Subcutaneous abdominal adipose tissue (tissue), 5 donors: ENCODE measurements at regions not wholly inside any gene's neighbourhood (a gene's known extent, or its start where the extent isn't known, plus 50 kb on each side); places are given as distances from the start of the nearest gene placed in this dataset.

Experiments
- H3K27ac ChIP-seq: one replicate; pipeline ENCODE4 v1.7.0; 2013; ENCODE audit warnings: low read depth, mild to moderate bottlenecking, inconsistent platforms, low read length, moderate library complexity
- H3K27me3 ChIP-seq, 5 donors: one replicate each; pipeline ENCODE4 v1.7.0; 2013; ENCODE audit warnings: low read length in 5 of 5, inconsistent platforms in 1 of 5; ENCODE audit not compliant: control insufficient read depth in 5 of 5, insufficient read depth in 4 of 5
- H3K36me3 ChIP-seq, 5 donors: one replicate each; pipeline ENCODE4 v1.7.0; 2013; ENCODE audit warnings: low read length in 5 of 5; ENCODE audit not compliant: control insufficient read depth in 5 of 5, insufficient read depth in 5 of 5
- H3K4me1 ChIP-seq, 5 donors: one replicate each; pipeline ENCODE4 v1.7.0; 2013; ENCODE audit warnings: low read length in 5 of 5, mild to moderate bottlenecking in 3 of 5, moderate library complexity in 1 of 5; ENCODE audit not compliant: control insufficient read depth in 5 of 5, insufficient read depth in 5 of 5
- H3K4me3 ChIP-seq, 5 donors: one replicate each; pipeline ENCODE4 v1.7.0; 2013; ENCODE audit warnings: low read length in 5 of 5, low read depth in 1 of 5
- H3K9ac ChIP-seq, 5 donors: one replicate each; pipeline ENCODE4 v1.7.0; 2013; ENCODE audit warnings: low read length in 5 of 5, mild to moderate bottlenecking in 4 of 5, moderate library complexity in 3 of 5
- H3K9me3 ChIP-seq, 5 donors: one replicate each; pipeline ENCODE4 v1.7.0; 2013; ENCODE audit warnings: low read length in 5 of 5; ENCODE audit not compliant: control insufficient read depth in 5 of 5
- donor health status: healthy.
- donor health status: healthy.
- donor health status: healthy.
- donor health status: healthy.
- donor health status: healthy.

DNA sequence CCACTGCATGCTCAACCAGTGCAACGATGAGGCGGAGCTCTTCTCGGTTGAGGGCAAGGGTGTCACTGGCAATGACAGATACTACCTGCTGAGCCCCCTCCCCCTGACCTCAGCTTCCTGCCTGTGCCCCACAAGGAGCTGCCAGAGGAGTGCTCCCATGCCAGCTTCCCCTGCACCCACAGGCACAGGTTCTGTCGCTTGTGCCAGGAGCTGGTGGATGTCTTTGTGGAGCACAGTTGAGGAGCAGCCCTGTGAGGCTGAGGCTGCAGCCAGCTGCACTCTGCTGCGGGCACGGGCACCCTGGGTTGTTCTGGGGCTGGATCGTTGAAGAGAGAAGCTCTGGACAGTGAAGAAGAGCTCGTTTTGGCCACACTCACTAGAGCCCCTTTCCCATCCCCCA lies 165.3 kb upstream of the ZNF267 start:
- peaks cover 0 to 51% (median 36%) of the 10 kb centered on the region in 5 donors for H3K36me3 ChIP-seq
- no peaks in the 10 kb centered on the region for H3K27me3 ChIP-seq
- H3K4me3 ChIP-seq = no peak overlapping the region
- no peak overlapping the region for H3K27ac ChIP-seq
- no peak overlapping the region for H3K9ac ChIP-seq
- H3K9me3 ChIP-seq = no peaks in the 10 kb centered on the region
- peaks cover 0 to 5% (median 0%) of the 10 kb centered on the region in 5 donors for H3K4me1 ChIP-seq

DNA sequence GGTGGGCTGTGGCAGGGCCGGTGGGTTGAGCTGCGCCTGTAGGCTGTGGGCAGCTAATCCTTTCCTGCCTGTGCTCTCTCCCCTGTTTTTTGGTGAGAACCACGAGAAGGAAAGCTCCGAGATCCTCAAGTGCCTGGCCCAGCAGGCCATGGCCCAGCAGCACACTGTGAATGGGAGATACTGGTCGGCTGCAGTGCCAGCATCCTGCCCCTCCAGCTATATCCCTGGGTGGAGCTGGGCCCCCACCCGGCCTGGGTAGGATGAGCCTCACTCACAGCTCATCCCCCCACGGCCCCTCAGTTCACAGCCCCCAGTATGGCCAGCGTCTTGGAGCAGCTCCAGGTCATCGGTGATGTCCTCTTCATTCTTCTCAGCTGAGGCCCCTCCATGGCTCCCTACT lies 164.4 kb upstream of the ZNF267 start:
- peaks cover 0 to 43% (median 31%) of the 10 kb centered on the region in 5 donors for H3K36me3 ChIP-seq
- H3K4me1 ChIP-seq = peaks cover 0 to 10% (median 6%) of the 10 kb centered on the region in 5 donors
- no peak overlapping the region for H3K27ac ChIP-seq
- H3K9ac ChIP-seq = no peak overlapping the region
- H3K27me3 ChIP-seq = no peaks in the 10 kb centered on the region
- H3K9me3 ChIP-seq = no peaks in the 10 kb centered on the region
- H3K4me3 ChIP-seq = no peak overlapping the region

DNA sequence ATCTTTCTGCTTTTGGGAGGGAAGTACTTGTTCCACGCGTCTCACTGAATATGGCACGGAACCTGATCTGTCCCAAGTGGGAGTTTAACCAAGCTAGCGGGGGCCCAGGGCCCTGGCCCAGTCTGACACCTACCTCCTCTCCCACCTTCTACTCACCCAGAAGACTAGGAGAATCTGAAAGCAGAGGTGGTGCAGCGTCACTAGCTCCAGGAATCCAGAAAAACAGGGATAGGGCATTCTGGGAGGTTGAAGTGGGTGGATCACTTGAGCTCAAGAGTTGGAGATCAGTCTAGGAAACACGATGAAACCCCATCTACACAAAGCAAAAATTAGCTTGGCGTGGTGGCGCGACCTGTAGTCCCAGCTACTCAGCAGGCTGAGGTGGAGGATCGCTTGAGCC lies 163.5 kb upstream of the ZNF267 start:
- Histone ChIP-seq H3K27ac (no peak overlapping the region), H3K36me3 (peaks cover 0 to 34% (median 28%) of the 10 kb centered on the region in 5 donors), H3K9ac (no peak overlapping the region), H3K27me3 (no peaks in the 10 kb centered on the region), H3K4me3 (no peak overlapping the region), H3K4me1 (peaks cover 0 to 20% (median 15%) of the 10 kb centered on the region in 5 donors), H3K9me3 (no peaks in the 10 kb centered on the region)

DNA sequence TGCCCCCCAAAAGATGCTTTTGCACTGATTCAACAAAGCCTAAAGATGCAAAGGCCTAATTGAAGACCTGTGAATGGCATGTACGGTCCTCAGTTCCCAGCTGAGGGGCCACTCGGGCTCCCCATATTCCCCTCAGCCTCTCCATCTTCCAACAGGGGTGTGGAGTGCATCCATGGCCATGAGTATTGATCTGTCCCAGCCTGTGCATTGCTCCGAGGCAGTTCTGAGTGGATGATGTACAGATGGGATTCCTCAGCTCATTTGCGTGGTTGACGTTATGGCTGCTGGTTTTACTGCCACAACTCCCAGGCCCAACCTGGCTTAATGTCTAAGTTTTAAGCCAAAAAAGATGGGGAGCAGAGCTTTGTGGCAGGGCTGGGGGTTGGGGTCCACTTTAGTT lies 162.7 kb upstream of the ZNF267 start:
- peaks cover 0 to 31% (median 23%) of the 10 kb centered on the region in 5 donors for H3K36me3 ChIP-seq

DNA sequence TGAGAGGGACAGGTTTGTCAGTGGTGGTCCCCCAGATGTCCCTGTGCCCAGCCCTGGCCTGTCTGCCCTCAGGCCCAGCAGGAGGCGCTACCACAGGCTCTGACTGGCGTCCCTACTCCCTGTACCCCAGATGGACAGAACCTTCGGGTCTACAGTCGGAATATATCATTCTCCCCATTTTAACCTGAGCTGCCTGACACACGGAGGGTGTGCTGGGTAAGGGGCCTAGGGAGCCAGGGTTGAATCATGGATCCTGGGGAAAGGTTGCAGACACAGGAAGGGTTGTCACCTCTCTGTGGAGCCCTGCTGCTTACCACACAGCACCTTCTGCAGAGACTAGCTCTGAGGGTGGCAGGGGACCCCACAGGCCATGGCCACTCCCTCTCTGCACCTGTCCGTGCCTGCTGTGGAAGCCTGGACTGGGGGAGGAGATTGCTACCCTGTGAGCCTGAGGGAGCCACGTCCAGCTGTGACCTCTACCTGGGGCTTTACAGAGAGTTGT lies 162.2 kb upstream of the ZNF267 start:
- H3K27ac ChIP-seq = no peak overlapping the region
- H3K4me3 ChIP-seq = no peak overlapping the region
- H3K27me3 ChIP-seq = no peaks in the 10 kb centered on the region
- H3K4me1 ChIP-seq = peaks cover 0 to 26% (median 22%) of the 10 kb centered on the region in 5 donors
- no peaks in the 10 kb centered on the region for H3K9me3 ChIP-seq
- peaks cover 0 to 30% (median 21%) of the 10 kb centered on the region in 5 donors for H3K36me3 ChIP-seq
- no peak overlapping the region for H3K9ac ChIP-seq

More for the DNA sequence above, 162.7 kb upstream of the ZNF267 start:
- Histone ChIP-seq H3K27me3 (no peaks in the 10 kb centered on the region), H3K4me1 (peaks cover 0 to 26% (median 20%) of the 10 kb centered on the region in 5 donors), H3K27ac (no peak overlapping the region), H3K9ac (no peak overlapping the region), H3K4me3 (no peak overlapping the region), H3K9me3 (no peaks in the 10 kb centered on the region)

DNA sequence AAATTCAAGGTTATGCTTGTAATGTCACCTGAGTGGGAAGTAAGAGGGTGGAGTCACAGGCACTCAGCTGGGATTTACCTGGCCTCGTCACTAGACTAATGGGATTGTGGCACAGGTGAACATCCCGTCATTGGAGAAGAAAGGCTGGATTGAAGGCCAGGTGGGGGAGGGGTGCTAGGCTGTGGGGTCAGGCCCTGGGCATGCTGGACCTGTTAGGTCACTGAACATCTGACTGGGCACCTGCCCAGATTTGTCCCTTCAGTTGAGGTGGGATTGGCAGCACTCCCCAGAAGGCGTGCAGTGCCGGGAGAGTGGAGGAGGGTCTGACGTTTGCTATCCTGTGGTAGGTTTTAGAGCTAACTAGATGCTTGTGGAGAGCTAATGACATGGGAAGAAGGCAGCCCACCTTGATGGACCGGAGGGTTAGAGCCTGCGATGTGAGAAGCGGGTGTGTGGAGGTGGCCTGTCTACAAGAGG lies 161.5 kb upstream of the ZNF267 start:
- Histone ChIP-seq H3K27me3 (no peaks in the 10 kb centered on the region), H3K36me3 (peaks cover 0 to 22% (median 14%) of the 10 kb centered on the region in 5 donors), H3K27ac (no peak overlapping the region), H3K4me3 (no peak overlapping the region), H3K9ac (no peak overlapping the region), H3K4me1 (peaks cover 0 to 26% (median 22%) of the 10 kb centered on the region in 5 donors), H3K9me3 (no peaks in the 10 kb centered on the region)

DNA sequence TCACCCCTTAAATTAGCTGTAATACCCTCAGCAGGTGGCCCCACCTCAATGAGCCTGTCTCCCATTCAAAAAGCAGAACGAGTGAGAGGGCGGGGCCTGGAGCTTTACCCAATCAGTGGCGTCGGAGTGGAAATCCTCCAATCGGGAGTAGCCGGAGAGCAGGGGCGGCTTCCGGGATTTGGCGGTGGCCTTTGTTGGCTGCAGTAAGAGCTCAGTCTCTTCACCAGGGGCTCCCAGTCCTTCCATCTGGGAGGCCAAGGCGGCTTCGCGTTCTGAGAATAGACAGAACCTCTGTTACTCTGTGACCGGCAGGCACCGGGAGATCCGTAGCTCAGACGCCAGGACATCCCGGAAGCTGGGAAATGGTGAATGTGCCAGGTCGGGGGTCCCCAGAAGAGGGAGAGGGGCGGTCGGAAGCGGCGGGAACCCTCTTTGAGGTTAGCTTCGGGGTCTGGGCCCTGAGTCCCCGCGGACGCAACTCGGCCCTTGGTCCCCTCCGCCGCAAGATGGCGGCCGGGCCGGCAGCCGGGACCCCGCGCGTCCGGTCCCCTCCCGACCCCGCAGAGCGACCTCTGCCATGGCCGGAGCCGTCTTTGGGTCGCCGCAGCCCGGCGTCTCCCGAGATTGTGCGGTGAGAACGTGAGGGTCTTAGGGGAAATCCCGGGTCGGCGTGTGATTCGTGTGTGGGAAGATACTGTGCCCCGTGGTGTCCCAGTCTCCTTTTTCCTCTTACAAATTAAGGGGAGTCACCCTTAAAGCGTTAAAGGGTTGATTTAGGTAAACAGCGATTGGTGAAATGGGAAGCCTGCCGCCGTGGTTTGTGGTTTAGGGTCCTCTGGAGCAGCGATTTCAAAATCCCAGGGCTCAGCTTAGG lies 160.3 kb upstream of the ZNF267 start:
- Histone ChIP-seq H3K27ac (peak overlapping the region; percentile 90), H3K9me3 (no peaks in the 10 kb centered on the region), H3K36me3 (peaks cover 0 to 12% (median 7%) of the 10 kb centered on the region in 5 donors), H3K4me3 (peak overlapping the region; percentile 73 to 95 (median 86)), H3K27me3 (no peaks in the 10 kb centered on the region), H3K9ac (peak overlapping the region; percentile 69 to 99 (median 95)), H3K4me1 (peaks cover 0 to 26% (median 22%) of the 10 kb centered on the region in 5 donors)

DNA sequence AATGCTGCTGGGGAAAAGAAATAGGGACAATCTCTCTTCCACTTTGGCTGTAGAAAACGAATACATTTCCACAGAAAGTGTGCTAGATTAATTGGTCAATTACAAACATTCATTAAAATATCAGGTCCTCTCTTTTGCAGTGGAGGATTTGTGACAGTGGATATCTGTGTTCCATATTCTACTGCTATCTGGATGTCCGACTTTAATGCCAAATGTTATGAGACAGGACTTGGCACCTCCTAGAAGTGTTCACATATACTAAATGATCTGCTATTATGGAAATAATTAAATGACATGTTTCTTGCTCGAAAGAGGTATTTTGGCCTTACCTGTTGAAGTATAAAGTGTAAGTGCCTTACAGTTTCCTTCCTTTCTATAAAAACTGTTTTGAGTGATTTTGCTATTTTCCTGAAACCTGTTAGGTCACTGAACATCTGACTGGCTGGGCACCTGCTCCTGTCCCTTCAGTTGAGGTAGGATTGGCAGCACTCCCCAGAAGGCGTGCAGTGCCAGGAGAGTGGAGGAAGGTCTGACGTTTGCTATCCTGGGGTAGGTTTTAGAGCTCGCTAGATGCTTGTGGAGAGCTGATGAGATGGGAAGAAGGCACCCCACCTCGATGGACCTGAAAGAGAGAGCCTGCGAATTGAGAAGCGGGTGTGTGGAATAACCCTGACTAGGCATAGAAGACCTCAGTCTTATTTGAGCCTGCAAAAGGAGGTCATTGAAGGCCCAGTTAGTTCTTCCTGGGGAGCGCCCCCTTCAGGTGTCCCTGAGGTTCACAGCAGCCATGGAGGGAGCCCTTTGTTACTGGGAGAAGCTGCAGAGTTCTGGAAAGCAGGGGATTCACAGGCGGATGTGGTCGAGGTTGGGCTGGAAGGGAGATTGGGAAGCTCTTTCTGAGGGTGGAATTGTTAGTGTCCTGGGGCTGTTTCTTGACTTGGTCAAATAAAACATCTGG lies 159.4 kb upstream of the ZNF267 start:
- Histone ChIP-seq H3K9ac (peak overlapping the region; percentile 69 to 99 (median 95)), H3K4me1 (peaks cover 0 to 32% (median 25%) of the 10 kb centered on the region in 5 donors), H3K9me3 (no peaks in the 10 kb centered on the region)

DNA sequence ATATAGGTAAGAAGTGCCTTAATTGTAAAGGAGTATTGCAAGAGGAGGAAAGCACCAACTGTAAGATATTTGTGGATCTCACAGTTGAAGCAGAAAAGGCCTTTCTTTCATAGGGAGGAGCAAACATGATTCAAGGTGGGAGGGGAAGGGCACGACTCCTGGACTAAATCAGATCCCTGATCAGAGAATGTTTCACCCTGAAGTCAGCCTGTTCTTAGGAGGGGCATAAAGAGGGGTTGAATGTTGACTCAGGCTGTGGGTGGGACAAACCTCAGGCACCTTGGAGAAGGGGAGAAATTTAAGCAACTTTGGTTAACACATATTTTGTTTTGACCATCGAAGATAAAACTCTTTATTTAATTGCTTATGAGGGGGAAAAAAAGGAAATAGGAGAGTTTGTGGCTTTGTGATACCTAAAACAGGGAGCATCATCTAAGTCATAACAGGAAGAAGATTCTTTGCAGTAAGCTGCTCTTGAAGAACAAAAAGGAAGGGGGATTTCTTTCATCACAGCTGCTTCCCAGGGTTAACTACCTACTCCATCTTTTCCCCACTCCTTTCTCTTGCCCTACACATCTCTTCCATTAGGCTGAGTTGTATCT lies 158.6 kb upstream of the ZNF267 start:
- no peak overlapping the region for H3K9ac ChIP-seq
- peaks cover 0 to 34% (median 25%) of the 10 kb centered on the region in 5 donors for H3K4me1 ChIP-seq
- H3K4me3 ChIP-seq = peak overlapping the region in 3 of 5 donors; percentile 73 to 95 (median 81)
- peaks cover 0 to 8% (median 6%) of the 10 kb centered on the region in 5 donors for H3K36me3 ChIP-seq
- no peaks in the 10 kb centered on the region for H3K9me3 ChIP-seq
- no peak overlapping the region for H3K27ac ChIP-seq
- H3K27me3 ChIP-seq = no peaks in the 10 kb centered on the region

More for the DNA sequence above, 159.4 kb upstream of the ZNF267 start:
- peaks cover 0 to 8% (median 6%) of the 10 kb centered on the region in 5 donors for H3K36me3 ChIP-seq
- H3K4me3 ChIP-seq = peak overlapping the region; percentile 73 to 95 (median 86)
- peak overlapping the region; percentile 90 for H3K27ac ChIP-seq
- no peaks in the 10 kb centered on the region for H3K27me3 ChIP-seq
